ENCODE measurements at regions not wholly inside any gene's neighbourhood (a gene's known extent, or its start where the extent isn't known, plus 50 kb on each side); places are given as distances from the start of the nearest gene placed in this dataset.

GRCh38 chr13:112202966-112203365 is 136.0 kb downstream of the SOX1 start:
- TF ChIP-seq EZH2 (IDR thresholded peaks at IDR 0.05) (no peak), POLR2A (IDR thresholded peaks at IDR 0.05; ENCODE audit: borderline replicate concordance, extremely low read depth, insufficient read depth, insufficient read length) (no peak), YY1 (IDR thresholded peaks at IDR 0.05; ENCODE audit: extremely low read depth, insufficient replicate concordance, low read depth, low read length) (no peak), FOSL1 (IDR thresholded peaks at IDR 0.05; ENCODE audit: low read depth) (no peak), POLR2AphosphoS5 (IDR thresholded peaks at IDR 0.05; ENCODE audit: low read depth, low read length) (no peak)
- TF ChIP-seq, protein P1, sequence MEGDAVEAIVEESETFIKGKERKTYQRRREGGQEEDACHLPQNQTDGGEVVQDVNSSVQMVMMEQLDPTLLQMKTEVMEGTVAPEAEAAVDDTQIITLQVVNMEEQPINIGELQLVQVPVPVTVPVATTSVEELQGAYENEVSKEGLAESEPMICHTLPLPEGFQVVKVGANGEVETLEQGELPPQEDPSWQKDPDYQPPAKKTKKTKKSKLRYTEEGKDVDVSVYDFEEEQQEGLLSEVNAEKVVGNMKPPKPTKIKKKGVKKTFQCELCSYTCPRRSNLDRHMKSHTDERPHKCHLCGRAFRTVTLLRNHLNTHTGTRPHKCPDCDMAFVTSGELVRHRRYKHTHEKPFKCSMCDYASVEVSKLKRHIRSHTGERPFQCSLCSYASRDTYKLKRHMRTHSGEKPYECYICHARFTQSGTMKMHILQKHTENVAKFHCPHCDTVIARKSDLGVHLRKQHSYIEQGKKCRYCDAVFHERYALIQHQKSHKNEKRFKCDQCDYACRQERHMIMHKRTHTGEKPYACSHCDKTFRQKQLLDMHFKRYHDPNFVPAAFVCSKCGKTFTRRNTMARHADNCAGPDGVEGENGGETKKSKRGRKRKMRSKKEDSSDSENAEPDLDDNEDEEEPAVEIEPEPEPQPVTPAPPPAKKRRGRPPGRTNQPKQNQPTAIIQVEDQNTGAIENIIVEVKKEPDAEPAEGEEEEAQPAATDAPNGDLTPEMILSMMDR (IDR thresholded peaks at IDR 0.05 in 2 of 3, conservative IDR thresholded peaks at IDR 0.05 in 1 of 3; ENCODE audit: borderline replicate concordance in 1 of 3, insufficient read depth in 1 of 3, low read depth in 2 of 3, low read length in 2 of 3), result no peak
